IMR-90 (cell line): ENCODE measurements at regions not wholly inside any gene's neighbourhood (a gene's known extent, or its start where the extent isn't known, plus 50 kb on each side); places are given as distances from the start of the nearest gene placed in this dataset.
"Not testable (repeated sequence)": the region's sequence is repeated elsewhere in the genome, so short reads cannot be mapped to it uniquely, and the experiment has no call there.

Experiments used
- ATAC-seq: fragments of 200-7000 bp; cut with Tn5 transposase; 2 replicates; pipeline ENCODE4 v1.9.1; 2020; ENCODE audit warnings: low read depth, mild to moderate bottlenecking, moderate library complexity
- BruUV-seq: library from RNA; stranded (reverse); fragments of 400-500 nt; replicated peaks from 2 replicates; lab custom pipeline; 2021; lab: Mats Ljungman, UMichigan
- CTCF ChIA-PET: fragments of 300-600 bp; formaldehyde crosslinking; extraction: SDS; loops from one replicate; lab custom pipeline; 2021; ENCODE audit warnings: antibody characterized with exemption; lab: Yijun Ruan, JAX
- POLR2A ChIA-PET: fragments of 300-600 bp; sonication (Branson Sonifier 250); formaldehyde crosslinking; loops from one replicate; lab custom pipeline; 2022; ENCODE audit warnings: antibody characterized with exemption; ENCODE audit not compliant: unreplicated experiment; lab: Charles Lee
- DNase-seq: peaks from one replicate; pipeline ENCODE4 v3.0.0; 2013
- H2AFZ ChIP-seq: replicated peaks from 2 replicates; pipeline ENCODE3; 2013; ENCODE audit warnings: low read length, mild to moderate bottlenecking; ENCODE audit not compliant: poor library complexity
- H2AK5ac ChIP-seq: 2 replicates; pipeline ENCODE4 v1.6.1; 2013; ENCODE audit warnings: low read depth, low read length, inconsistent platforms
- H2AK9ac ChIP-seq: replicated peaks from 2 replicates; pipeline ENCODE3; 2013; ENCODE audit warnings: mild to moderate bottlenecking, low read depth, low read length, moderate library complexity; ENCODE audit not compliant: poor library complexity
- H2BK120ac ChIP-seq: 2 replicates; pipeline ENCODE4 v1.6.1; 2013; ENCODE audit warnings: low read depth, low read length, inconsistent platforms
- H2BK15ac ChIP-seq: 3 replicates; pipeline ENCODE4 v1.6.1; 2013; ENCODE audit warnings: low read depth, low read length, inconsistent platforms
- H2BK20ac ChIP-seq: 2 replicates; pipeline ENCODE4 v1.6.1; 2013; ENCODE audit warnings: low read depth, mild to moderate bottlenecking, inconsistent platforms, low read length, moderate library complexity
- H2BK5ac ChIP-seq: 2 replicates; pipeline ENCODE4 v1.6.1; 2013; ENCODE audit warnings: mild to moderate bottlenecking, low read depth, low read length, inconsistent platforms; ENCODE audit not compliant: poor library complexity, severe bottlenecking
- H3K14ac ChIP-seq: replicated peaks from 2 replicates; pipeline ENCODE4 v1.6.1; 2013; ENCODE audit warnings: low read depth, low read length, inconsistent platforms
- H3K18ac ChIP-seq: 2 replicates; pipeline ENCODE4 v1.6.1; 2013; ENCODE audit warnings: low read depth, low read length, control low read depth
- H3K23ac ChIP-seq: 2 replicates; pipeline ENCODE4 v1.6.1; 2013; ENCODE audit warnings: low read depth, low read length, inconsistent platforms
- H3K27ac ChIP-seq: 2 replicates; pipeline ENCODE4 v1.5.1; 2013; ENCODE audit warnings: mild to moderate bottlenecking, control low read depth, low read length; ENCODE audit not compliant: insufficient read depth
- H3K27me3 ChIP-seq: 2 replicates; pipeline ENCODE4 v1.6.1; 2013; ENCODE audit warnings: low read length; ENCODE audit not compliant: control insufficient read depth, insufficient read depth
- H3K36me3 ChIP-seq: 2 replicates; pipeline ENCODE4 v1.6.1; 2013; ENCODE audit warnings: low read length, mixed read lengths; ENCODE audit not compliant: control insufficient read depth, insufficient read depth
- H3K4ac ChIP-seq: 2 replicates; pipeline ENCODE4 v1.6.1; 2013; ENCODE audit warnings: low read depth, low read length, inconsistent platforms
- H3K4me1 ChIP-seq: 2 replicates; pipeline ENCODE4 v1.6.1; 2013; ENCODE audit warnings: low read length, mixed read lengths; ENCODE audit not compliant: control insufficient read depth, insufficient read depth
- H3K4me2 ChIP-seq: 2 replicates; pipeline ENCODE4 v1.6.1; 2013; ENCODE audit warnings: low read depth, mild to moderate bottlenecking, control low read depth, low read length, moderate library complexity
- H3K4me3 ChIP-seq: 2 replicates; pipeline ENCODE4 v1.5.1; 2013; ENCODE audit warnings: low read depth, mild to moderate bottlenecking, control low read depth, low read length, moderate library complexity; ENCODE audit not compliant: insufficient read depth
- H3K56ac ChIP-seq: 2 replicates; pipeline ENCODE4 v1.6.1; 2013; ENCODE audit warnings: low read length, inconsistent platforms; ENCODE audit not compliant: insufficient read depth; ENCODE audit errors: extremely low read depth
- H3K79me1 ChIP-seq, 2 experiments: 2 replicates each; pipeline ENCODE4 v1.6.1; 2013; ENCODE audit warnings: low read length in 2 of 2, inconsistent platforms in 1 of 2, low read depth in 1 of 2
- H3K9ac ChIP-seq: 2 replicates; pipeline ENCODE4 v1.6.1; 2013; ENCODE audit warnings: low read depth, low read length, control low read depth
- H3K9me1 ChIP-seq: 2 replicates; pipeline ENCODE4 v1.6.1; 2013; ENCODE audit warnings: low read length, inconsistent platforms; ENCODE audit not compliant: insufficient read depth
- H3K9me3 ChIP-seq: 2 replicates; pipeline ENCODE4 v1.6.1; 2013; ENCODE audit warnings: low read length; ENCODE audit not compliant: control insufficient read depth, insufficient read depth
- H4K20me1 ChIP-seq: 2 replicates; pipeline ENCODE4 v1.6.1; 2013; ENCODE audit warnings: low read length, inconsistent platforms; ENCODE audit not compliant: insufficient read depth
- H4K5ac ChIP-seq: 2 replicates; pipeline ENCODE4 v1.6.1; 2013; ENCODE audit warnings: mild to moderate bottlenecking, low read depth, low read length, control low read depth
- H4K8ac ChIP-seq, 2 experiments: 2 replicates each; pipeline ENCODE4 v1.6.1; 2013; ENCODE audit warnings: low read depth in 2 of 2, low read length in 2 of 2, control low read depth in 1 of 2, inconsistent platforms in 1 of 2
- H4K91ac ChIP-seq: 2 replicates; pipeline ENCODE4 v1.6.1; 2013; ENCODE audit warnings: low read depth, low read length, inconsistent platforms; ENCODE audit not compliant: insufficient read depth
- BHLHE40 ChIP-seq: fragments of 150-350 bp; IDR thresholded peaks from 2 replicates; pipeline ENCODE4 v1.6.1; 2016; ENCODE audit warnings: mild to moderate bottlenecking, low read depth, low read length
- CEBPB ChIP-seq: IDR thresholded peaks from 2 replicates; pipeline ENCODE4 v1.6.1; 2012; ENCODE audit warnings: low read depth, low read length, improper control_type of control experiment
- MAZ ChIP-seq: IDR thresholded peaks from 2 replicates; pipeline ENCODE4 v1.6.1; 2012; ENCODE audit warnings: low read depth, mild to moderate bottlenecking, low read length, improper control_type of control experiment, moderate library complexity, borderline replicate concordance
- NFE2L2 ChIP-seq: fragments of 150-350 bp; IDR thresholded peaks from 2 replicates; pipeline ENCODE4 v1.6.1; 2016; ENCODE audit warnings: low read depth, mild to moderate bottlenecking, low read length
- RFX5 ChIP-seq: IDR thresholded peaks from 2 replicates; pipeline ENCODE4 v1.8.0; 2012; ENCODE audit warnings: low read depth, mild to moderate bottlenecking, low read length, moderate library complexity
- USF2 ChIP-seq: fragments of 150-350 bp; IDR thresholded peaks from 2 replicates; pipeline ENCODE4 v1.6.1; 2017; ENCODE audit warnings: mild to moderate bottlenecking, antibody characterized with exemption, low read length, low read depth
- WGBS, 2 experiments: methylation state at CpG; one replicate each; pipeline versions ENCODE4 v1.1.5 to v1.1.7; 2013; ENCODE audit warnings: missing lambda C conversion rate in 2 of 2; ENCODE audit not compliant: insufficient read length in 1 of 2; ENCODE audit errors: extremely low coverage in 2 of 2; 5-methylcytosine and 5-hydroxymethylcytosine counted together
- dilution Hi-C: fragments of 300-500 bp; cut with HindIII; formaldehyde crosslinking; loops from one replicate; pipeline ENCODE4 v1.14.3; 2018; ENCODE audit warnings: low sequenced_read_pairs; ENCODE audit not compliant: unreplicated experiment
- in situ Hi-C: fragments of 300-500 bp; cut with MboI; formaldehyde crosslinking; loops from 3 replicates; pipeline ENCODE4 v1.14.3; 2019; ENCODE audit warnings: low sequenced_read_pairs, inconsistent platforms, mixed read lengths
- intact Hi-C: fragments of 100-400 bp; cut with micrococcal nuclease; formaldehyde crosslinking; loops from 2 replicates; pipeline ENCODE4 v1.10.0; 2022

GRCh38 chr2:188695953-188696352, 278.2 kb upstream of the COL3A1 start:
- no CpG with 5 or more reads among the region's 3 CpGs for WGBS, 2 experiments
- H2BK5ac ChIP-seq: no peak overlapping the region
- H3K9me3 ChIP-seq: no peaks in the 10 kb centered on the region
- no peak overlapping the region for H4K5ac ChIP-seq
- CTCF ChIA-PET: no interaction called here
- dilution Hi-C loops (no loop called here), in situ Hi-C loops (no loop called here), intact Hi-C loops (no loop called here)
- H3K18ac ChIP-seq: no peak overlapping the region
- ATAC-seq: peak; percentile 72
- peak; percentile 82 for DNase-seq
- no peak overlapping the region for H2AFZ ChIP-seq
- H3K9me1 ChIP-seq: no peaks in the 10 kb centered on the region
- H2BK20ac ChIP-seq: no peak overlapping the region
- peak overlapping the region; percentile 50; the same call in 1 of the 2 replicates for H3K4me2 ChIP-seq
- H2BK15ac ChIP-seq: peak overlapping the region; percentile 26; the same call in 1 of the 3 replicates
- no peak overlapping the region for H3K14ac ChIP-seq
- H3K4me3 ChIP-seq: no peak overlapping the region
- H2AK9ac ChIP-seq: no peak overlapping the region
- no peak overlapping the region for H3K9ac ChIP-seq
- no peak overlapping the region for H4K8ac ChIP-seq
- no peak overlapping the region for H3K27ac ChIP-seq
- H3K79me1 ChIP-seq: no peaks in the 10 kb centered on the region
- H3K36me3 ChIP-seq: no peaks in the 10 kb centered on the region
- H3K27me3 ChIP-seq: no peaks in the 10 kb centered on the region; the same call in 1 of the 2 replicates
- TF ChIP-seq BHLHE40 (peak; percentile 83), MAZ (no peak), USF2 (no peak), RFX5 (no peak), CEBPB (peak; percentile 6; the same call in 1 of the 2 replicates), NFE2L2 (no peak)
- H3K23ac ChIP-seq: no peak overlapping the region
- H2AK5ac ChIP-seq: no peak overlapping the region
- H3K56ac ChIP-seq: no peak overlapping the region
- H3K4me1 ChIP-seq: no peaks in the 10 kb centered on the region
- no peak overlapping the region for H3K4ac ChIP-seq
- BruUV-seq: no TSS peak
- no peaks in the 10 kb centered on the region for H4K20me1 ChIP-seq
- H2BK120ac ChIP-seq: no peak overlapping the region
- POLR2A ChIA-PET: interaction anchor here (0.5 kb wide), 1 partner anchor 483 kb away, joined by 4 read pairs; no protein-coding TSS in a partner anchor
- no peak overlapping the region for H4K91ac ChIP-seq

- H3K27me3 ChIP-seq, intact Hi-C loops, H4K91ac ChIP-seq, H3K79me1 ChIP-seq, H4K5ac ChIP-seq, H2BK20ac ChIP-seq, H2AFZ ChIP-seq, POLR2A ChIA-PET, H3K56ac ChIP-seq, dilution Hi-C loops, in situ Hi-C loops, H3K14ac ChIP-seq, H4K8ac ChIP-seq, H2BK120ac ChIP-seq, CTCF ChIA-PET, H2AK9ac ChIP-seq, H2BK15ac ChIP-seq, H3K23ac ChIP-seq, H4K20me1 ChIP-seq, H3K27ac ChIP-seq, H3K36me3 ChIP-seq, H3K9me3 ChIP-seq, H3K9ac ChIP-seq, H3K4me3 ChIP-seq, H3K4me1 ChIP-seq, H2AK5ac ChIP-seq, H3K18ac ChIP-seq, H3K9me1 ChIP-seq, H3K4ac ChIP-seq, DNase-seq, BruUV-seq, H3K4me2 ChIP-seq, H2BK5ac ChIP-seq, ATAC-seq: not testable (repeated sequence)
- WGBS, 2 experiments: no CpG with 5 or more reads among the region's 1 CpG
Measured at GRCh38 chr2:188698151-188698550, 276.0 kb upstream of the COL3A1 start.
